ENCODE measurements at regions not wholly inside any gene's neighbourhood (a gene's known extent, or its start where the extent isn't known, plus 50 kb on each side); places are given as distances from the start of the nearest gene placed in this dataset.

DNA sequence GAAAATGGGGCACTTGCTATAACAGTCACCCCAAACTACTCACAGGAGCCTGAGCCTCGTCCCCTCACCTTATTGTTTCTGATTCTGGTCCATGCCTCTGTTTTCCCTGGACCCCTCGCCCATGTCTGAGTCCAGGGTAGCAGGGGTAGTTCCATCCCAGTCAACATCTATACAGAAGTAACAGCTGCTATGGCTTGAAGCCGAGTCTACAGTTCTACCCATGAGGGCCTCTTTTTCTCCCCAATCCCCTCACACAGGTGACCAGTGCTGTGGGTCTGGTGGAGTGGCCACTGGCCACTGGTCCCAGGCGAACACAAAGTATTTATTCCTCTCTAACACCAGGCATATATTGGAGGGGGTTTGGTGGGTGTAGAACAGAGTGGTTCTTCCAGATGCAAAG lies 116.4 kb downstream of the ZNF280B start:
- DNase-seq (ENCODE audit: low spot score) = no peak

GRCh38 chr22:22394591-22394990 lies 114.0 kb downstream of the ZNF280B start:
- DNase-seq (ENCODE audit: low spot score) = no peak

GRCh38 chr22:22395245-22395644 lies 113.3 kb downstream of the ZNF280B start:
- DNase-seq (ENCODE audit: low spot score) = no peak

DNA sequence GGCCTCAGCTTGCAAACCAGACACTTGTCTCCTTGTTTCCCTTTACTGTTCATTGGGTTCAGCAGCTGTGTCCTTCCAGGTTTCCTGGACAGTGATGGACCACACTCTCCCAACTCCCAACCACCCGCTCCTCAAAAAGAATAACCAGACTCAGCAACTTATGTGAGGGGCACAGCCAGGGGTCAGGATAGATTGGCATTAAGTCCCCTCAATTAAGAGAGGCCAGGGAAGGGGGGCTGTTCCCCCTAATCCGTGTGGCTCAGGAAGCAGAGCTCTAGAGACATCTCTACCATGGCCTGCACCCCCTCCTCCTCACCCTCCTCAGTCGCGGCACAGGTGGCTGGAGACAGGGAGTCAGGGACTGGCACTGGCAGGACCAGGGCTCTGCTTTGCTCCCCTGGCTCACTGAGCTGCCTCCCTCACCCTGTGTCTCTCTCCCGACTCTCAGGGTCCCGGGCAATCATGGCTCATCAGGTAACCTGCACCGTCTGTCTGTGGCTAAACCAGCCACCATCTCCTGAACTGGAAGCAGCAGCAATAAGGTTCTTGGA lies 111.7 kb downstream of the ZNF280B start:
- DNase-seq (ENCODE audit: low spot score) = peak; percentile 51

- DNase-seq (ENCODE audit: low spot score) = peak; percentile 43
These were observed 111.2 kb downstream of the ZNF280B start for GRCh38 chr22:22397292-22397870.

DNA sequence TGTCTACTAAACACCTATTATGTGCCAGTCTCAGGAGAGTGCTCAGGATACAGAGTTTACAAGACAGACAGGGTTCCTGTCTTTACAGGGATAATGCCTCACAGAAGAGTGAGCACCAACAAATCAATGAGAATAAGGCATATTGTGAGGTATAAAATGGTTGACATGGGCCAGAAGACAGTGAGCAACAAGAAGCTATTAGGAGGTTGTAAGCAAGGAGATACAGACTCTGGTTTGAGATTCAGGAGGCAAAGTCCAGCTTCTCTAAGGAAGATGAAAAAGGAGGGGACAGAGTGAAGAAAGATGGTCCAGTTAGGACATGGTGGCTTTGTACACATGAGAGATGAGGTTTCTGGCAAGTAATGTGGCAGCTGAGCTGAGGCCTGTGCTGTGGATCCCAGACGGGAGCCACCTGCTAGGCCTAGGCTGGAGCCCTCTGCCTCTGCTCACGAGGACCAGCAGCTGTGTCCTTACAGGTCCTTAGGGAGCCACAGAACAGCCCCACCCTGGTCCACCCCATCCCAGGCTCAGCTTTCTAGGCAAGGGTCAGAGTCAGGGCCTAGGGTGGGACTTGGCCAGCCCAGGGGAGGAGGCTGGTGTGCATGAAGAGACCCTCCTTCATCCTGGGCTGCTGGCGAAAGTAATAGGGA lies 110.5 kb downstream of the ZNF280B start:
- no peak for DNase-seq (ENCODE audit: low spot score)

DNA sequence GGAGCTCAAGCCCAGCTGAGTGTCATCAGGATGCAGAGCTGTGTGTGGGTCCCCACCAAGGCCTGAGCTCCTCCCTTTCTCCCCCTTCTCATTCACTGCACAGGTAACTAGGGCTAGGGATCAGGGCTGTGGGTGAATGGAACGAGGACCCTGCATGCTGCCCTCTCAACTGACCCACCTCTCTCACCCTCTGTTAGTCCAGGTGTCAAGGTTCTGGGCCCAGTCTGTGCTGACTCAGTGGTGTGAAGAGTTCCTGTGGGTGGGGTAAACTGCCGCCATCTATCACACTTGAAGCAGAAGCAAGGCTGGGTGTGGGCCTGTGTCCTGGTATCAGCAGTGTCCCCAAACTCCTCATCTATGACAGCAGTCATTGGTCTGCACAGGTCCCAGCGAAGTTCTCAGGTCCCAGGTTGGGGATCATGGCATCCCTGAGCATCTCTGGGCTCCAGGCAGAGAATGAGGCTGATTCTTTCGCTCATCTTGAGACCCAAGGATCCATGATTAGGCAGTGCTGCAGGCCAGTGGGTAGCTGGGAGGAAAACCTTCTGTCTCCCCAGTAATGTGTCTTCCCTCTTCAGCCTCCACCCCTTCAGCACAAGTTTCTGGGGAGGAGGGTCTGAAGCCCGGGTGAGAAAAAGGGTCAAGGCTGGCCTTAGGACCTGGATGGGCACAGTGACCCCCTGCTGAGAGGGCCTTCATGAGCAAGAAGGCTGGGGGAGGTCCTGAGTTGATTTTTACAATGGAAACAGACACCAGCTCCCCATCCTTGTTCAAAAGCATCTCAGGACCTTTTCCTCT lies 109.8 kb downstream of the ZNF280B start:
- peak; percentile 51 for DNase-seq (ENCODE audit: low spot score)

GRCh38 chr22:22400099-22400498 lies 108.4 kb downstream of the ZNF280B start:
- peak; percentile 6 for DNase-seq (ENCODE audit: low spot score)

- peak; percentile 18 for DNase-seq (ENCODE audit: low spot score)
These were observed 107.6 kb downstream of the ZNF280B start for GRCh38 chr22:22400964-22401363.

- DNase-seq (ENCODE audit: low spot score) = no peak
These were observed 107.2 kb downstream of the ZNF280B start for GRCh38 chr22:22401381-22401780.

GRCh38 chr22:22403306-22403705 lies 105.2 kb downstream of the ZNF280B start:
- DNase-seq (ENCODE audit: low spot score) = no peak

GRCh38 chr22:22403771-22404170 lies 104.8 kb downstream of the ZNF280B start:
- peak; percentile 49 for DNase-seq (ENCODE audit: low spot score)

- DNase-seq (ENCODE audit: low spot score) = no peak
These were observed 103.8 kb downstream of the ZNF280B start for GRCh38 chr22:22404598-22405284.

DNA sequence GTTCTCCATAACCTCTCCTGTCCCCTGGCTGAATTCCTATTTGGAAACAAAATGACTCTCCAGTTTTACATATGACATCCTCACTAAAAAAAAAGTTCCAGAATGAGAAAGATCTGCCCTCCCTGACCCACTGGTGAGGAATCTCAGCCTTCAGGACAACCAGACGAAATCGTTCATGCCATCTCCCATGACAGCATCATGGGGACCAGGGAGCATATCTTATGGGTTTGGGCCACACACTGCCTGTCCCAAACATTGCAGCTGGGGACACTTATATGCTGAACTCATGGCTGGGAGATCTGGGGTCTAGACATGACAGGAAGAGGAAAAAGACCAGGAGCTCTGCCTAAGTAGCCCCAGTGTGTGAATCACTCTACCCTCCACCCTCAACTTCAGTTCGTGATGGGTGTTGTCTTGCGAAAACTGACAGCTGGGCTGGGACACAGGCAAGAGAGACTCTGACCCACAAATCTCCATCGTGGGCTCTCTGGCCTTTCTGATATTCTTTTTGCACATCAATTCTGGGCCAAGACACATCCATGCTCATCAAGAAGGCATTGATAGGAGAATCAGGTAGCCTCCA lies 102.0 kb downstream of the ZNF280B start:
- no peak for DNase-seq (ENCODE audit: low spot score)

GRCh38 chr22:22407061-22407460 lies 101.5 kb downstream of the ZNF280B start:
- DNase-seq (ENCODE audit: low spot score) = no peak

- no peak for DNase-seq (ENCODE audit: low spot score)
These were observed 100.3 kb downstream of the ZNF280B start for GRCh38 chr22:22408269-22408668.

GRCh38 chr22:22408731-22409696 lies 99.5 kb downstream of the ZNF280B start:
- DNase-seq (ENCODE audit: low spot score) = no peak

DNA sequence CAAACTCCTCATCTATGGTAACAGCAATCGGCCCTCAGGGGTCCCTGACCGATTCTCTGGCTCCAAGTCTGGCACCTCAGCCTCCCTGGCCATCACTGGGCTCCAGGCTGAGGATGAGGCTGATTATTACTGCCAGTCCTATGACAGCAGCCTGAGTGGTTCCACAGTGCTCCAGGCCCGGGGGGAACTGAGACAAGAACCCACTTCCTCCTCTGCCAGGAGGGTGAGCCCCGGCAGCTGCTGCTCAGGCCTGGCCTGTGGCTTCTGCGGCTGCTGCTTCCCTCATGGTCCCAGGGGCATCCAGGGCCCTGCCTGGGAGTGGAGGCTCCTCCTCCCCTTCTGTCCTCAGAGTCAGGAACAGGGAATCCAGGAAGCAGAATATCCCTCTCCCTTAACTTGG lies 98.4 kb downstream of the ZNF280B start:
- no peak for DNase-seq (ENCODE audit: low spot score)

DNA sequence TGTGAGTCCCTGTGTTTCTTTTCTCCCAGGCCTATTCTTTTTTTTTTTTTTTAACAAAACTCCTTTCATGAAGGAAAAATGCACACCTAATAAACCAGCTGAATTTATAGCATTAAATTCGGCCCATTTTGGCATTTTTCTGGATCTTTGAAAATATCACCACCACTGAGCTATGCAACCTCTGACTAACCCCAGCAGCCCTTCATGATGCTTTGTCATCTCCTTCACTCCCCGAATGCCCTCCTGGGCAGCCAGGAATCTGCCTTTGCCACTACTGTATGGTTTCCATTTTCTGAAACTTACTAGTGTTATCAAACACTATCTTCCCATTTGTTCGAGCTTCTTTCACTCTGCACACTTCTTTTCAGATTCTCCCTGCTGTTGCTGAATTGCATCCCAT lies 97.9 kb downstream of the ZNF280B start:
- DNase-seq (ENCODE audit: low spot score) = no peak

- no peak for DNase-seq (ENCODE audit: low spot score)
These were observed 94.3 kb downstream of the ZNF280B start for GRCh38 chr22:22414266-22414665.
